ENCODE measurements at regions not wholly inside any gene's neighbourhood (a gene's known extent, or its start where the extent isn't known, plus 50 kb on each side); places are given as distances from the start of the nearest gene placed in this dataset.

- ChIA-PET POLR2A (no interaction called here), CTCF (no interaction called here)
Measured at GRCh38 chr15:54854667-54855066, 342.1 kb downstream of the RSL24D1 start.

GRCh38 chr15:54850101-54850500 lies 346.6 kb downstream of the RSL24D1 start:
- ChIA-PET POLR2A (no interaction called here), CTCF (no interaction called here)

- CTCF ChIA-PET: no interaction called here
Measured at GRCh38 chr15:54843006-54843405, 353.7 kb downstream of the RSL24D1 start.

GRCh38 chr15:54841701-54842305 lies 354.9 kb downstream of the RSL24D1 start:
- ChIA-PET POLR2A (no interaction called here), CTCF (no interaction called here)

More at GRCh38 chr15:54843006-54843405, 353.7 kb downstream of the RSL24D1 start:
- POLR2A ChIA-PET: no interaction called here

- ChIA-PET CTCF (no interaction called here), POLR2A (no interaction called here)
Measured at GRCh38 chr15:54840621-54841398, 355.9 kb downstream of the RSL24D1 start.

- ChIA-PET POLR2A (no interaction called here), CTCF (no interaction called here)
Measured at GRCh38 chr15:54839379-54839778, 357.4 kb downstream of the RSL24D1 start.

GRCh38 chr15:54836052-54836795 lies 360.5 kb downstream of the RSL24D1 start:
- ChIA-PET POLR2A (no interaction called here), CTCF (no interaction called here)

GRCh38 chr15:54829821-54830220 lies 366.9 kb downstream of the RSL24D1 start:
- CTCF ChIA-PET: no interaction called here
- POLR2A ChIA-PET: no interaction called here

- CTCF ChIA-PET: no interaction called here
Measured at GRCh38 chr15:54820811-54821210, 375.9 kb downstream of the RSL24D1 start.

GRCh38 chr15:54820098-54820497 lies 376.6 kb downstream of the RSL24D1 start:
- CTCF ChIA-PET: no interaction called here
- POLR2A ChIA-PET: no interaction called here

More at GRCh38 chr15:54820811-54821210, 375.9 kb downstream of the RSL24D1 start:
- POLR2A ChIA-PET: no interaction called here

GRCh38 chr15:54816401-54816800 lies 380.3 kb downstream of the RSL24D1 start:
- ChIA-PET CTCF (no interaction called here), POLR2A (no interaction called here)

- ChIA-PET POLR2A (no interaction called here), CTCF (no interaction called here)
Measured at GRCh38 chr15:54815556-54815955, 381.2 kb downstream of the RSL24D1 start.

GRCh38 chr15:54812383-54812782 lies 384.4 kb downstream of the RSL24D1 start:
- ChIA-PET CTCF (no interaction called here), POLR2A (no interaction called here)

- CTCF ChIA-PET: no interaction called here
- POLR2A ChIA-PET: no interaction called here
Measured at GRCh38 chr15:54810496-54810895, 386.2 kb downstream of the RSL24D1 start.

- POLR2A ChIA-PET: no interaction called here
- CTCF ChIA-PET: no interaction called here
Measured at GRCh38 chr15:54810031-54810430, 386.7 kb downstream of the RSL24D1 start.

- ChIA-PET CTCF (no interaction called here), POLR2A (no interaction called here)
Measured at GRCh38 chr15:54808321-54808720, 388.4 kb downstream of the RSL24D1 start.

- POLR2A ChIA-PET: interaction anchor here (0.6 kb wide), 1 partner anchor 390 kb away, joined by 6 read pairs; no protein-coding TSS in a partner anchor
Measured at GRCh38 chr15:54803987-54804386, 392.8 kb downstream of the RSL24D1 start.

GRCh38 chr15:54803134-54803808 lies 393.5 kb downstream of the RSL24D1 start:
- ChIA-PET CTCF (no interaction called here), POLR2A (no interaction called here)

More at GRCh38 chr15:54803987-54804386, 392.8 kb downstream of the RSL24D1 start:
- CTCF ChIA-PET: no interaction called here

- ChIA-PET POLR2A (no interaction called here), CTCF (no interaction called here)
Measured at GRCh38 chr15:54792526-54792925, 404.2 kb downstream of the RSL24D1 start.

- POLR2A ChIA-PET: no interaction called here
- CTCF ChIA-PET: no interaction called here
Measured at GRCh38 chr15:54790693-54791092, 406.0 kb downstream of the RSL24D1 start.

GRCh38 chr15:54789376-54789775 lies 407.4 kb downstream of the RSL24D1 start:
- ChIA-PET POLR2A (no interaction called here), CTCF (no interaction called here)

All from activated CD8-positive, alpha-beta memory T cell treated with anti-CD3 and anti-CD28 coated beads for 36 hours (primary cell).